Left lung (tissue), 4 donors: ENCODE measurements at regions not wholly inside any gene's neighbourhood (a gene's known extent, or its start where the extent isn't known, plus 50 kb on each side); places are given as distances from the start of the nearest gene placed in this dataset.
"Not testable (repeated sequence)": the region's sequence is repeated elsewhere in the genome, so short reads cannot be mapped to it uniquely, and the experiment has no call there.

ENCODE experiments used
- ATAC-seq: fragments of 200-7000 bp; cut with Tn5 transposase; one replicate; pipeline ENCODE4 v1.9.1; 2020; ENCODE audit warnings: moderate library complexity
- DNase-seq, 4 donors: peaks; one replicate each; pipeline ENCODE4 v3.0.0-alpha.2; 2013 to 2020
- H3K27ac ChIP-seq, 2 donors: fragments of 200-600 bp; sonication (generic) in 1 of 2; one replicate each; pipeline versions ENCODE4 v1.5.0 to v1.8.0; 2020 to 2021
- H3K27me3 ChIP-seq, 2 donors: fragments of 200-600 bp; sonication (generic) in 1 of 2; one replicate each; pipeline versions ENCODE4 v1.5.0 to v1.8.0; 2020 to 2021
- H3K36me3 ChIP-seq, 2 donors: fragments of 200-600 bp; sonication (generic) in 1 of 2; one replicate each; pipeline versions ENCODE4 v1.5.0 to v1.8.0; 2020 to 2021
- H3K4me1 ChIP-seq, 2 donors: fragments of 200-600 bp; one replicate each; pipeline ENCODE4 v1.8.0; 2021
- H3K4me3 ChIP-seq, 2 donors: fragments of 200-600 bp; sonication (generic) in 1 of 2; one replicate each; pipeline versions ENCODE4 v1.5.0 to v1.8.0; 2020 to 2021; ENCODE audit warnings: mild to moderate bottlenecking in 1 of 2
- H3K9me3 ChIP-seq, 2 donors: fragments of 200-600 bp; sonication (generic) in 1 of 2; one replicate each; pipeline versions ENCODE4 v1.5.0 to v1.8.0; 2020 to 2021
- CTCF ChIP-seq, 2 donors: fragments of 200-600 bp; sonication (generic) in 1 of 2; IDR thresholded peaks; one replicate each; pipeline versions ENCODE4 v1.5.0 to v1.8.0; 2021; ENCODE audit warnings: antibody characterized with exemption in 2 of 2
- intact Hi-C, 2 donors: fragments of 100-400 bp; cut with DNase I; formaldehyde crosslinking; loops; one replicate each; pipeline versions ENCODE4 v1.11.2 to v1.14.2; 2022
- donor health status: DM: no; HTN: yes; CAD: no.
- donor health status: DM: no; HTN: no; CAD: no.

DNA sequence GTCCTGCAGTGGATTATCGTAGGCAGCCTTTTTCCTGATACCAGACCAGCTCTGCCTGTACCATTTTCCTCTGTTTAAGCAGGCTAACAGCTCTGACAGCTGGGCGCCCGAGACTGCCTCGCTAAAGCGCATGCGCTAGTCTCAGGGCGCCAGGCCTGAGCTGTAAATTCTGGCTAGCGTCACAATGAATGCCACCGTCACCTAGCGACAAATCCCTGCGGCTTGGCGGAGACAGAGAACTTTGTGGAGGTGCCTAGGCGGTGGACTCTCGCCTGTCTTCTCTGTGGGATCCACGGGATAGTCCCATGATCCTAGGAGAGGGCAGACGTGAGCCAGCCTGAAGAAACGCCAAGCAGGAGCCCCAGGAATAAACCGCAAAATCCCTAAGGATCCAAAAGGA is 573.9 kb downstream of the KCNJ18 start:
- Histone ChIP-seq H3K27me3 (no peaks in the 10 kb centered on the region), H3K36me3 (no peaks in the 10 kb centered on the region), H3K9me3 (peaks cover 0 to 79% of the 10 kb centered on the region in 2 donors), H3K4me1 (no peaks in the 10 kb centered on the region), H3K4me3 (no peak overlapping the region), H3K27ac (no peak overlapping the region)
- no peak for TF ChIP-seq CTCF (IDR thresholded peaks at IDR 0.05)
- intact Hi-C loops, result no loop called here
- ATAC-seq (no peak), DNase-seq (no peak)

- H3K27me3 ChIP-seq, result no peaks in the 10 kb centered on the region
- H3K9me3 ChIP-seq, result peaks cover 0 to 79% of the 10 kb centered on the region in 2 donors
- intact Hi-C loops, result no loop called here
- no peak overlapping the region for H3K4me3 ChIP-seq
- DNase-seq (no peak), ATAC-seq (no peak)
- H3K36me3 ChIP-seq, result no peaks in the 10 kb centered on the region
- no peaks in the 10 kb centered on the region for H3K4me1 ChIP-seq
- no peak for TF ChIP-seq CTCF (IDR thresholded peaks at IDR 0.05)
- H3K27ac ChIP-seq, result no peak overlapping the region
Observed at GRCh38 chr17:22267019-22267418, 574.7 kb downstream of the KCNJ18 start.

- no peak for ATAC-seq
- TF ChIP-seq CTCF (IDR thresholded peaks at IDR 0.05), result no peak
- H3K9me3 ChIP-seq, result peaks cover 0 to 79% of the 10 kb centered on the region in 2 donors
- no peaks in the 10 kb centered on the region for H3K27me3 ChIP-seq
- H3K27ac ChIP-seq, result no peak overlapping the region
- no peaks in the 10 kb centered on the region for H3K36me3 ChIP-seq
- no peak overlapping the region for H3K4me3 ChIP-seq
- intact Hi-C loops, result no loop called here
- no peak for DNase-seq
- H3K4me1 ChIP-seq, result no peaks in the 10 kb centered on the region
Observed at GRCh38 chr17:22268214-22268911, 576.0 kb downstream of the KCNJ18 start.

DNA sequence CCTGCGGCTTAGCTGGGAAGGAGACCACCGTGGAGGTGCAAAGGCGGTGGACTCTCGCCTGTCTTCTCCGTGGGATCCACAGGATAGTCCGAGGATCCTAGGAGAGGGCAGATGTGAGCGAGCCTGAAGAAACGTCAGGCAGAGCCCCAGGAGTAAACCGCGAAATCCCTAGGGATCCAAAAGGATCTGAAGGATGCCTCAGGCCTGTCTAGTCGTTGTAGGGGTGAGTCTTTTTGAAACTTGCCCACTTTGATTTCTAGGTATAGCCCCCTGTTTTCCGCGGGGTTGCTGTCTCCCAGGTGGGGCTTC is 576.5 kb downstream of the KCNJ18 start:
- Histone ChIP-seq H3K36me3 (no peaks in the 10 kb centered on the region), H3K27me3 (no peaks in the 10 kb centered on the region), H3K27ac (no peak overlapping the region), H3K9me3 (peaks cover 0 to 77% of the 10 kb centered on the region in 2 donors), H3K4me1 (no peaks in the 10 kb centered on the region), H3K4me3 (no peak overlapping the region)
- TF ChIP-seq CTCF (IDR thresholded peaks at IDR 0.05), result no peak
- ATAC-seq (no peak), DNase-seq (no peak)
- intact Hi-C loops, result no loop called here

GRCh38 chr17:22270381-22270780 is 578.1 kb downstream of the KCNJ18 start:
- no peaks in the 10 kb centered on the region for H3K4me1 ChIP-seq
- H3K27me3 ChIP-seq, result no peaks in the 10 kb centered on the region
- intact Hi-C loops, result no loop called here
- TF ChIP-seq CTCF (IDR thresholded peaks at IDR 0.05), result no peak
- H3K9me3 ChIP-seq, result peaks cover 0 to 67% of the 10 kb centered on the region in 2 donors
- no peaks in the 10 kb centered on the region for H3K36me3 ChIP-seq
- no peak overlapping the region for H3K27ac ChIP-seq
- no peak for DNase-seq
- ATAC-seq, result no peak
- no peak overlapping the region for H3K4me3 ChIP-seq

DNA sequence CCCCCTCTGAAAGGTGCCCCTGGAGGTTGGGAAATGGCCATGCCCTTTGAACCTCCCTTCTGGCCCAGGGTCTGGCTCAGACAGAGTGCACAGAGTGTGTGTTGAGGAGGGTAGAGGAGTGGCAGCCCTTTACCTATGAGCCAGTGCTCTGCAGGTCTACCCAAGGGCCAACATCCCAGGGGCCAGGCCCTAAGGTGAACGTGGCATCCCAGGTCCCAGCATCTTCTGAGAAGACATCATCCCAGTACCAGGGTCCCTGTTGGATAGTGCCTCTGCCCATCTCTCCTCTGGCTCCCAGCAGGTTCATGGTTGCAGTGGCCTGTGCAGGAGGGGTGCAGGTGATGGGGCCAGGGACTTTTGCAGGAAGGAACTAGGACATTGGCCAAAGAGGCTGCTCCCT is 578.5 kb downstream of the KCNJ18 start:
- H3K4me3 ChIP-seq, intact Hi-C loops, H3K27ac ChIP-seq, H3K27me3 ChIP-seq, ATAC-seq, H3K36me3 ChIP-seq, H3K4me1 ChIP-seq, DNase-seq: not testable (repeated sequence)
- H3K9me3 ChIP-seq, result peaks cover 0 to 63% of the 10 kb centered on the region in 2 donors
